H1 (cell line): ENCODE measurements at regions not wholly inside any gene's neighbourhood (a gene's known extent, or its start where the extent isn't known, plus 50 kb on each side); places are given as distances from the start of the nearest gene placed in this dataset.
A peak's percentile ranks its signal among the peaks of the same experiment; 100 is the strongest.

Source experiments
- CTCF ChIA-PET: fragments of 300-600 bp; sonication (Branson Sonifier 250); formaldehyde crosslinking; loops from one replicate; lab custom pipeline; 2021; ENCODE audit not compliant: partially characterized antibody; lab: Charles Lee
- POLR2A ChIA-PET: fragments of 300-600 bp; sonication (Branson Sonifier 250); formaldehyde crosslinking; loops from one replicate; lab custom pipeline; 2021; ENCODE audit warnings: inconsistent platforms; ENCODE audit not compliant: partially characterized antibody; lab: Charles Lee
- DNase-seq, 2 experiments: peaks; one replicate each; pipeline versions ENCODE4 v3.0.0 to v3.0.0-alpha.2; 2010 to 2022; ENCODE audit warnings: low spot score in 2 of 2, low read depth in 1 of 2, mixed read lengths in 1 of 2
- FAIRE-seq: peaks from 2 replicates; lab custom pipeline; 2011; peaks lifted over from hg19 to GRCh38; lab: Jason Lieb, UNC
- H2AFZ ChIP-seq: 2 replicates; pipeline ENCODE4 v1.8.1; 2012; ENCODE audit warnings: low read length, inconsistent platforms
- H2AK5ac ChIP-seq: 2 replicates; pipeline ENCODE4 v1.6.1; 2013; ENCODE audit warnings: low read depth, low read length
- H2BK120ac ChIP-seq: replicated peaks from 2 replicates; pipeline ENCODE3; 2013; ENCODE audit warnings: low read depth, low read length, inconsistent platforms
- H2BK12ac ChIP-seq: 2 replicates; pipeline ENCODE4 v1.6.1; 2013; ENCODE audit warnings: low read depth, low read length
- H2BK15ac ChIP-seq: 2 replicates; pipeline ENCODE4 v1.6.1; 2013; ENCODE audit warnings: low read length
- H2BK20ac ChIP-seq: 2 replicates; pipeline ENCODE4 v1.6.1; 2013; ENCODE audit warnings: low read length
- H2BK5ac ChIP-seq: 2 replicates; pipeline ENCODE4 v1.6.1; 2013; ENCODE audit warnings: low read depth, low read length
- H3K14ac ChIP-seq: 2 replicates; pipeline ENCODE4 v1.6.1; 2013; ENCODE audit warnings: inconsistent platforms; ENCODE audit not compliant: insufficient read length
- H3K18ac ChIP-seq: 2 replicates; pipeline ENCODE4 v1.6.1; 2013; ENCODE audit warnings: low read length; ENCODE audit errors: extremely low read depth
- H3K23ac ChIP-seq: 2 replicates; pipeline ENCODE4 v1.6.1; 2013; ENCODE audit warnings: inconsistent platforms; ENCODE audit not compliant: insufficient read length
- H3K23me2 ChIP-seq: 2 replicates; pipeline ENCODE4 v1.6.1; 2013; ENCODE audit warnings: low read depth, low read length
- H3K27ac ChIP-seq: 2 replicates; pipeline ENCODE4 v1.6.1; 2011; ENCODE audit warnings: low read depth, low read length, inconsistent platforms
- H3K27me3 ChIP-seq, 4 experiments: replicated peaks in 1 of 4; 1 replicate in 1 of 4; 2 replicates in 3 of 4; pipeline versions ENCODE4 v1.6.1 to v1.8.1; 2011 to 2013; ENCODE audit warnings: low read length in 3 of 4, mild to moderate bottlenecking in 3 of 4, inconsistent platforms in 2 of 4, mixed read lengths in 2 of 4, moderate library complexity in 1 of 4; ENCODE audit not compliant: control insufficient read depth in 3 of 4, insufficient read depth in 3 of 4; ENCODE audit errors: extremely low read depth in 1 of 4
- H3K36me3 ChIP-seq, 4 experiments: 2 replicates each; pipeline versions ENCODE4 v1.6.1 to v1.8.1; 2011 to 2013; ENCODE audit warnings: mild to moderate bottlenecking in 4 of 4, low read length in 3 of 4, moderate library complexity in 2 of 4, control low read depth in 1 of 4, inconsistent platforms in 1 of 4; ENCODE audit not compliant: insufficient read depth in 4 of 4, control insufficient read depth in 2 of 4
- H3K4ac ChIP-seq: replicated peaks from 2 replicates; pipeline ENCODE3; 2013; ENCODE audit warnings: low read length, low read depth, mixed read lengths, inconsistent platforms; ENCODE audit not compliant: insufficient read length
- H3K4me1 ChIP-seq, 4 experiments: replicated peaks in 1 of 4; 1 replicate in 1 of 4; 2 replicates in 3 of 4; pipeline versions ENCODE4 v1.6.1 to v1.8.1; 2011 to 2013; ENCODE audit warnings: low read length in 3 of 4, inconsistent platforms in 2 of 4, mixed read lengths in 1 of 4; ENCODE audit not compliant: insufficient read depth in 4 of 4, control insufficient read depth in 3 of 4
- H3K4me2 ChIP-seq, 2 experiments: 2 replicates each; pipeline versions ENCODE4 v1.6.1 to v1.8.1; 2011 to 2013; ENCODE audit warnings: low read depth in 2 of 2, low read length in 2 of 2, control low read depth in 1 of 2, inconsistent platforms in 1 of 2, mild to moderate bottlenecking in 1 of 2; ENCODE audit not compliant: insufficient read depth in 1 of 2
- H3K4me3 ChIP-seq, 4 experiments: fragments of 200-600, 300-600 bp in 1 of 4; sonication (generic), shearing (Covaris generic), sonication (Bioruptor Twin) in 1 of 4; 2 replicates each; pipeline versions ENCODE4 v1.5.1 to v1.8.1; 2011 to 2016; ENCODE audit warnings: low read length in 4 of 4, low read depth in 3 of 4, control low read depth in 2 of 4, inconsistent platforms in 2 of 4, mild to moderate bottlenecking in 2 of 4, mixed read lengths in 1 of 4, moderate library complexity in 1 of 4; ENCODE audit not compliant: insufficient read depth in 2 of 4; ENCODE audit errors: extremely low read depth in 1 of 4
- H3K56ac ChIP-seq: replicated peaks from 2 replicates; pipeline ENCODE3; 2013; ENCODE audit warnings: low read depth, mild to moderate bottlenecking, mixed read lengths, low read length, inconsistent platforms; ENCODE audit not compliant: insufficient read length
- H3K79me1 ChIP-seq: 2 replicates; pipeline ENCODE4 v1.6.1; 2013; ENCODE audit warnings: low read depth, low read length, control low read depth
- H3K79me2 ChIP-seq, 2 experiments: 2 replicates each; pipeline versions ENCODE4 v1.6.1 to v1.8.1; 2012 to 2013; ENCODE audit warnings: low read length in 2 of 2, mild to moderate bottlenecking in 2 of 2, inconsistent platforms in 1 of 2; ENCODE audit not compliant: insufficient read depth in 2 of 2, control insufficient read depth in 1 of 2
- H3K9ac ChIP-seq, 4 experiments: replicated peaks in 1 of 4; 1 replicate in 1 of 4; 2 replicates in 3 of 4; pipeline versions ENCODE4 v1.6.1 to v1.8.1; 2011 to 2013; ENCODE audit warnings: low read depth in 3 of 4, low read length in 3 of 4, control low read depth in 2 of 4, mild to moderate bottlenecking in 2 of 4, moderate library complexity in 2 of 4, inconsistent platforms in 1 of 4; ENCODE audit errors: extremely low read depth in 1 of 4
- H3K9me3 ChIP-seq, 2 experiments: 2 replicates each; pipeline versions ENCODE4 v1.6.1 to v1.8.1; 2012 to 2013; ENCODE audit warnings: mild to moderate bottlenecking in 2 of 2, moderate library complexity in 2 of 2, control low read depth in 1 of 2, inconsistent platforms in 1 of 2, low read depth in 1 of 2, low read length in 1 of 2, mixed read lengths in 1 of 2; ENCODE audit not compliant: insufficient read depth in 2 of 2
- H4K20me1 ChIP-seq, 2 experiments: replicated peaks in 1 of 2; 2 replicates each; pipeline versions ENCODE3 to v1.8.1; 2011 to 2013; ENCODE audit warnings: inconsistent platforms in 2 of 2, low read length in 2 of 2, mild to moderate bottlenecking in 1 of 2; ENCODE audit not compliant: insufficient read depth in 2 of 2, control insufficient read depth in 1 of 2
- H4K5ac ChIP-seq: 2 replicates; pipeline ENCODE4 v1.6.1; 2013; ENCODE audit warnings: low read length, low read depth, mixed read lengths, inconsistent platforms; ENCODE audit not compliant: insufficient read length
- H4K8ac ChIP-seq: 2 replicates; pipeline ENCODE4 v1.8.0; 2013; ENCODE audit warnings: mild to moderate bottlenecking, moderate library complexity, low read length, inconsistent platforms; ENCODE audit not compliant: insufficient read depth; ENCODE audit errors: extremely low read depth
- H4K91ac ChIP-seq: replicated peaks from 2 replicates; pipeline ENCODE3; 2013; ENCODE audit warnings: low read length, mixed read lengths, inconsistent platforms; ENCODE audit not compliant: insufficient read length
- ASH2L ChIP-seq: fragments of 200-600, 300-600 bp; sonication (generic); IDR thresholded peaks from one replicate; pipeline ENCODE4 v1.7.1; 2017; ENCODE audit warnings: low read length
- CEBPB ChIP-seq: IDR thresholded peaks from 2 replicates; pipeline ENCODE4 v1.6.1; 2012; ENCODE audit warnings: low read depth, low read length
- CHD2 ChIP-seq: IDR thresholded peaks from 2 replicates; pipeline ENCODE4 v1.6.1; 2012; ENCODE audit warnings: low read length, improper control_type of control experiment
- CTBP2 ChIP-seq: IDR thresholded peaks from 2 replicates; pipeline ENCODE4 v1.7.0; 2011; ENCODE audit warnings: borderline replicate concordance, mild to moderate bottlenecking, moderate library complexity, mixed read lengths, low read length; ENCODE audit not compliant: insufficient read depth, insufficient read length
- JUND ChIP-seq: IDR thresholded peaks from 2 replicates; pipeline ENCODE4 v1.6.1; 2011; ENCODE audit warnings: mild to moderate bottlenecking, improper control_type of control experiment, low read length
- NRF1 ChIP-seq: IDR thresholded peaks from 2 replicates; pipeline ENCODE4 v1.6.1; 2011; ENCODE audit warnings: mild to moderate bottlenecking, low read depth, low read length, improper control_type of control experiment
- POU5F1 ChIP-seq: IDR thresholded peaks from 2 replicates; pipeline ENCODE4 v1.6.1; 2011; ENCODE audit warnings: low read depth, mild to moderate bottlenecking, low read length, moderate library complexity
- SIX5 ChIP-seq: IDR thresholded peaks from 2 replicates; pipeline ENCODE4 v1.6.1; 2011; ENCODE audit warnings: mild to moderate bottlenecking, low read depth, low read length
- SP4 ChIP-seq: IDR thresholded peaks from 2 replicates; pipeline ENCODE4 v1.6.1; 2012; ENCODE audit warnings: low read length, inconsistent platforms
- SRF ChIP-seq: IDR thresholded peaks from 2 replicates; pipeline ENCODE4 v1.6.1; 2011; ENCODE audit warnings: mild to moderate bottlenecking, low read depth, low read length, moderate library complexity
- TAF7 ChIP-seq: optimal IDR thresholded peaks from 2 replicates; pipeline ENCODE3; 2011; ENCODE audit warnings: low read depth, mild to moderate bottlenecking, inconsistent platforms, low read length, moderate library complexity, borderline replicate concordance
- ZNF274 ChIP-seq: IDR thresholded peaks from 2 replicates; pipeline ENCODE4 v1.7.0; 2012; ENCODE audit warnings: low read length, borderline replicate concordance; ENCODE audit errors: extremely low read depth
- WGBS, 2 experiments: shearing (Covaris generic) in 1 of 2; methylation state at CpG; one replicate each; pipeline versions ENCODE4 v1.1.6 to v1.1.7; 2013 to 2015; ENCODE audit warnings: low lambda C conversion rate in 2 of 2, mixed read lengths in 2 of 2, inconsistent platforms in 1 of 2, low coverage in 1 of 2, missing lambda C conversion rate in 1 of 2; ENCODE audit not compliant: insufficient replicate concordance in 2 of 2, insufficient coverage in 1 of 2, insufficient read length in 1 of 2; ENCODE audit errors: extremely low coverage in 1 of 2, missing lambda C conversion rate in 1 of 2; 5-methylcytosine and 5-hydroxymethylcytosine counted together
- TF ChIP-seq, protein P1 (sequence below): IDR thresholded peaks from 2 replicates; pipeline ENCODE4 v1.6.1; 2012; ENCODE audit warnings: inconsistent platforms
- TF ChIP-seq, protein P2 (sequence below): IDR thresholded peaks from 2 replicates; pipeline ENCODE4 v1.6.1; 2012; ENCODE audit warnings: inconsistent platforms

DNA sequence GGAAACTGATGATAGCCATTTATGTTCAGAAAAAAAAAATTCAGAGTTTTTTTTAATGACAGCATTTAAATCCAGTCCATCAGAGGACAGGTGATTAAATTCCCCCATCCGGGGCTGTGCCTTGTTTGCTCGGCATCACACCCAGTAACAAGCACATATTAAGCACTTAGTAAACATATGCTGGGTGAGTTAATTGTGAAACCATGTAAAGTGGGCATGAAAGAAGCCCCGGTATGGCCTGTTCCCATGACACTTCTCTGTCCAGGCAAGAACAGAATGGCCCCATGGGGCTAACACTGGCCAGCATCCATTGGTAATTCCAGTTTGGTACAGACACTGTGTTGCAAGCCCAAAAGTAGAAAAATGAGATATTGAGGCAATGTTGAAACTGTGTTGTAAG, 220.8 kb upstream of the RNF32 start (continued):
- TF ChIP-seq ASH2L: no peak

DNA sequence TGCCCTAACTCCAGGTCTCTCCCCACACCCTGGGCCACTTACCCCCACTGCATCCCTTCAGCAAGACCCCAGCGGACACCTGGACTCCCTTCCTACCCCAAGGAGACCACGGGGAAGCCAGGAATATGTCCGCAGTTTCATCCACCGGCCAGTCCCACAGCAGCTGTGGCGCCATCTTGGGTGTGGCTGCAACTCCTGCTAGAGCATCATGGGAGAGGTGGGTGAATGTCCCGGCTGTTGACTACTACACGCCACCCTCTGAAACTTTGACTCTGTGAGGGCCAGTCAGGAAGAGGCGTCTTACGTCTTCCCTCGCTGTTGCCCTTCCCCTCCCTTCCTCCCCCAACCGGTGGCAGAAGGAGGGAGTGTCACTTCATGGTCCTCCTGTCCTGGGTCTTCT, 238.3 kb upstream of the RNF32 start:
- H4K20me1 ChIP-seq: no peaks in the 10 kb centered on the region
- H3K27ac ChIP-seq: no peak overlapping the region
- H2BK12ac ChIP-seq: no peak overlapping the region
- no peaks in the 10 kb centered on the region for H3K9me3 ChIP-seq
- no peak overlapping the region for H3K4ac ChIP-seq
- H3K18ac ChIP-seq: no peak overlapping the region
- H3K79me1 ChIP-seq: no peaks in the 10 kb centered on the region; the same call in 1 of the 2 replicates
- H3K27me3 ChIP-seq: no peaks in the 10 kb centered on the region
- DNase-seq: no peak
- no peaks in the 10 kb centered on the region for H3K79me2 ChIP-seq
- H2AK5ac ChIP-seq: no peak overlapping the region
- H3K23ac ChIP-seq: no peak overlapping the region
- H3K23me2 ChIP-seq: no peaks in the 10 kb centered on the region
- H3K14ac ChIP-seq: no peak overlapping the region
- no peak overlapping the region for H3K4me3 ChIP-seq
- H3K4me2 ChIP-seq: no peak overlapping the region
- no peak overlapping the region for H2BK5ac ChIP-seq
- no peak overlapping the region for H3K56ac ChIP-seq
- peak overlapping the region; percentile 32; the same call in 1 of the 2 replicates for H2AFZ ChIP-seq
- no peak overlapping the region for H2BK120ac ChIP-seq
- no peak overlapping the region for H4K8ac ChIP-seq
- no peaks in the 10 kb centered on the region for H3K4me1 ChIP-seq
- H2BK15ac ChIP-seq: no peak overlapping the region
- H2BK20ac ChIP-seq: no peak overlapping the region
- H4K91ac ChIP-seq: no peak overlapping the region
- H3K36me3 ChIP-seq: no peaks in the 10 kb centered on the region
- no peak overlapping the region for H3K9ac ChIP-seq
- 91% methylated on average over 7 of the region's 11 CpGs; no CpG with 5 or more reads in 1 of the 2 experiments for WGBS, 2 experiments
- FAIRE-seq: no peak
- ChIA-PET CTCF (no interaction called here), POLR2A (no interaction called here)
- no peak overlapping the region for H4K5ac ChIP-seq
- TF ChIP-seq SRF (no peak), ZNF274 (no peak), POU5F1 (no peak), SIX5 (no peak), CTBP2 (no peak), NRF1 (no peak), JUND (no peak), CEBPB (no peak), TAF7 (no peak), CHD2 (no peak), SP4 (no peak)
- TF ChIP-seq, protein P1, sequence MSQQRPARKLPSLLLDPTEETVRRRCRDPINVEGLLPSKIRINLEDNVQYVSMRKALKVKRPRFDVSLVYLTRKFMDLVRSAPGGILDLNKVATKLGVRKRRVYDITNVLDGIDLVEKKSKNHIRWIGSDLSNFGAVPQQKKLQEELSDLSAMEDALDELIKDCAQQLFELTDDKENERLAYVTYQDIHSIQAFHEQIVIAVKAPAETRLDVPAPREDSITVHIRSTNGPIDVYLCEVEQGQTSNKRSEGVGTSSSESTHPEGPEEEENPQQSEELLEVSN: no peak
- TF ChIP-seq, protein P2, sequence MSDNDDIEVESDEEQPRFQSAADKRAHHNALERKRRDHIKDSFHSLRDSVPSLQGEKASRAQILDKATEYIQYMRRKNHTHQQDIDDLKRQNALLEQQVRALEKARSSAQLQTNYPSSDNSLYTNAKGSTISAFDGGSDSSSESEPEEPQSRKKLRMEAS: no peak
